H9 (cell line): ENCODE measurements at regions not wholly inside any gene's neighbourhood (a gene's known extent, or its start where the extent isn't known, plus 50 kb on each side); places are given as distances from the start of the nearest gene placed in this dataset.

Experiments
- DNase-seq: peaks from one replicate; pipeline ENCODE4 v3.0.0-alpha.2; 2017
- H2AFZ ChIP-seq: one replicate; pipeline ENCODE4 v1.6.1; 2013; ENCODE audit warnings: mild to moderate bottlenecking, low read length, control low read depth, moderate library complexity
- H2AK5ac ChIP-seq: 2 replicates; pipeline ENCODE4 v1.6.1; 2013; ENCODE audit warnings: low read length, control low read depth, mixed read lengths; ENCODE audit not compliant: insufficient read length
- H2BK120ac ChIP-seq: one replicate; pipeline ENCODE4 v1.6.1; 2013; ENCODE audit warnings: low read depth, mild to moderate bottlenecking, low read length, control low read depth, inconsistent platforms; ENCODE audit not compliant: poor library complexity, severe bottlenecking
- H2BK12ac ChIP-seq: 2 replicates; pipeline ENCODE4 v1.6.1; 2013; ENCODE audit warnings: low read length, control low read depth, mixed read lengths, low read depth; ENCODE audit not compliant: insufficient read length
- H2BK15ac ChIP-seq: 2 replicates; pipeline ENCODE4 v1.6.1; 2013; ENCODE audit warnings: low read depth, low read length, control low read depth
- H2BK20ac ChIP-seq: one replicate; pipeline ENCODE4 v1.6.1; 2013; ENCODE audit warnings: low read depth, mild to moderate bottlenecking, low read length, control low read depth, inconsistent platforms; ENCODE audit not compliant: poor library complexity, severe bottlenecking
- H2BK5ac ChIP-seq: 2 replicates; pipeline ENCODE4 v1.6.1; 2013; ENCODE audit warnings: low read length, control low read depth, mixed read lengths; ENCODE audit not compliant: insufficient read length
- H3K14ac ChIP-seq: 2 replicates; pipeline ENCODE4 v1.6.1; 2013; ENCODE audit warnings: low read length, control low read depth; ENCODE audit not compliant: insufficient read depth
- H3K18ac ChIP-seq: 2 replicates; pipeline ENCODE4 v1.6.1; 2013; ENCODE audit warnings: low read depth, mild to moderate bottlenecking, mixed read lengths, low read length, control low read depth; ENCODE audit not compliant: insufficient read length
- H3K23ac ChIP-seq: 2 replicates; pipeline ENCODE4 v1.6.1; 2013; ENCODE audit warnings: low read length, control low read depth, mixed read lengths, low read depth; ENCODE audit not compliant: insufficient read length
- H3K23me2 ChIP-seq: 2 replicates; pipeline ENCODE4 v1.6.1; 2013; ENCODE audit warnings: low read depth, mild to moderate bottlenecking, mixed read lengths, low read length, control low read depth; ENCODE audit not compliant: insufficient read length, poor library complexity, severe bottlenecking
- H3K27ac ChIP-seq: 2 replicates; pipeline ENCODE4 v1.5.1; 2013; ENCODE audit warnings: low read length, control low read depth, mixed read lengths, low read depth; ENCODE audit not compliant: insufficient read length
- H3K27me3 ChIP-seq: 2 replicates; pipeline ENCODE4 v1.6.1; 2013; ENCODE audit warnings: low read length, control low read depth, inconsistent platforms; ENCODE audit not compliant: insufficient read depth
- H3K4ac ChIP-seq: 2 replicates; pipeline ENCODE4 v1.6.1; 2013; ENCODE audit warnings: low read depth, mild to moderate bottlenecking, control low read depth, inconsistent platforms, low read length, moderate library complexity
- H3K4me1 ChIP-seq: 2 replicates; pipeline ENCODE4 v1.6.1; 2013; ENCODE audit warnings: low read length, control low read depth, inconsistent platforms; ENCODE audit not compliant: insufficient read depth
- H3K4me2 ChIP-seq: 2 replicates; pipeline ENCODE4 v1.6.1; 2013; ENCODE audit warnings: low read length, control low read depth, mixed read lengths; ENCODE audit not compliant: insufficient read length, insufficient read depth
- H3K56ac ChIP-seq: 2 replicates; pipeline ENCODE4 v1.6.1; 2013; ENCODE audit warnings: low read depth, mild to moderate bottlenecking, mixed read lengths, low read length, control low read depth; ENCODE audit not compliant: insufficient read length
- H3K79me1 ChIP-seq: 2 replicates; pipeline ENCODE4 v1.6.1; 2013; ENCODE audit warnings: low read depth, mild to moderate bottlenecking, moderate library complexity, low read length, control low read depth, inconsistent platforms; ENCODE audit not compliant: insufficient read depth, poor library complexity, severe bottlenecking
- H3K79me2 ChIP-seq: 2 replicates; pipeline ENCODE4 v1.6.1; 2013; ENCODE audit warnings: low read length, control low read depth, inconsistent platforms; ENCODE audit not compliant: insufficient read depth
- H3K9ac ChIP-seq: 2 replicates; pipeline ENCODE4 v1.6.1; 2013; ENCODE audit warnings: low read length, control low read depth, mixed read lengths; ENCODE audit not compliant: insufficient read length; ENCODE audit errors: extremely low read depth
- H3K9me3 ChIP-seq: one replicate; pipeline ENCODE4 v1.6.1; 2013; ENCODE audit warnings: low read depth, low read length, inconsistent platforms; ENCODE audit not compliant: control insufficient read depth
- H3T11ph ChIP-seq: one replicate; pipeline ENCODE4 v1.6.1; 2013; ENCODE audit warnings: mild to moderate bottlenecking, low read length, control low read depth, inconsistent platforms
- H4K20me1 ChIP-seq: one replicate; pipeline ENCODE4 v1.6.1; 2013; ENCODE audit not compliant: control insufficient read depth, insufficient read length, insufficient read depth
- H4K5ac ChIP-seq: 2 replicates; pipeline ENCODE4 v1.6.1; 2013; ENCODE audit warnings: low read depth, mild to moderate bottlenecking, mixed read lengths, low read length, control low read depth; ENCODE audit not compliant: insufficient read length
- H4K8ac ChIP-seq: replicated peaks from 2 replicates; pipeline ENCODE4 v1.6.1; 2013; ENCODE audit warnings: low read length, control low read depth, mixed read lengths, low read depth; ENCODE audit not compliant: insufficient read length
- H4K91ac ChIP-seq: 2 replicates; pipeline ENCODE4 v1.6.1; 2013; ENCODE audit warnings: low read depth, mild to moderate bottlenecking, moderate library complexity, mixed read lengths, low read length, control low read depth; ENCODE audit not compliant: insufficient read length
- H3K27ac Mint-ChIP-seq, 3 experiments: 2 replicates in 2 of 3; 3 replicates in 1 of 3; pipeline ENCODE4 v1.8.0; 2020 to 2021; ENCODE audit warnings: mixed read lengths in 3 of 3, mild to moderate bottlenecking in 1 of 3, moderate library complexity in 1 of 3
- H3K27me3 Mint-ChIP-seq: 2 replicates; pipeline ENCODE4 v1.8.0; 2021; ENCODE audit warnings: low read depth, mild to moderate bottlenecking, moderate library complexity, mixed read lengths
- H3K36me3 Mint-ChIP-seq, 3 experiments: 2 replicates in 2 of 3; 3 replicates in 1 of 3; pipeline ENCODE4 v1.8.0; 2020 to 2021; ENCODE audit warnings: low read depth in 3 of 3, mixed read lengths in 3 of 3; ENCODE audit not compliant: insufficient read depth in 1 of 3
- H3K4me1 Mint-ChIP-seq, 2 experiments: 2 replicates each; pipeline ENCODE4 v1.8.0; 2020; ENCODE audit warnings: mixed read lengths in 2 of 2
- H3K4me3 Mint-ChIP-seq, 2 experiments: 2 replicates in 1 of 2; 3 replicates in 1 of 2; pipeline ENCODE4 v1.8.0; 2020 to 2021; ENCODE audit warnings: mild to moderate bottlenecking in 2 of 2, mixed read lengths in 2 of 2, moderate library complexity in 1 of 2
- H3K9me3 Mint-ChIP-seq, 2 experiments: 2 replicates in 1 of 2; 3 replicates in 1 of 2; pipeline ENCODE4 v1.8.0; 2020; ENCODE audit warnings: mild to moderate bottlenecking in 2 of 2, mixed read lengths in 2 of 2, moderate library complexity in 1 of 2
- CTCF ChIP-seq: fragments of 200-600 bp; sonication (generic); conservative IDR thresholded peaks from 3 replicates; pipeline ENCODE4 v1.8.0; 2021; ENCODE audit warnings: antibody characterized with exemption, mild to moderate bottlenecking
- WGBS: extraction: QIAGEN DNeasy Blood & Tissue Kit; methylation state at CpG from one replicate; pipeline ENCODE4 v1.1.7; 2013; ENCODE audit warnings: missing lambda C conversion rate, low lambda C conversion rate, mixed read lengths; ENCODE audit not compliant: insufficient read length; ENCODE audit errors: extremely low coverage; 5-methylcytosine and 5-hydroxymethylcytosine counted together

GRCh38 chr14:106286697-106287290 is 760.4 kb downstream of the TMEM121 start:
- H3K27me3 Mint-ChIP-seq, result peaks cover 1% of the 10 kb centered on the region; the same call in 1 of the 2 replicates
- H3K9me3 Mint-ChIP-seq, result peaks cover 82 to 92% of the 10 kb centered on the region in 2 experiments
- DNase-seq, result no peak

More at GRCh38 chr14:106286697-106287290, 760.4 kb downstream of the TMEM121 start:
- H3K9ac ChIP-seq, result no peak overlapping the region
- H3K4ac ChIP-seq, result no peak overlapping the region
- Mint-ChIP-seq H3K4me1 (no peaks in the 10 kb centered on the region), H3K4me3 (no peak overlapping the region), H3K27ac (no peak overlapping the region), H3K36me3 (peaks cover 13 to 25% (median 17%) of the 10 kb centered on the region in 3 experiments)
- no peak overlapping the region for H4K5ac ChIP-seq
- no peak overlapping the region for H2BK5ac ChIP-seq
- no peak overlapping the region for H3K27ac ChIP-seq
- 0 out of 3 replicates have a peak, but pooled peaks have one; percentile 15 for TF ChIP-seq CTCF
- H4K91ac ChIP-seq, result no peak overlapping the region
- no peaks in the 10 kb centered on the region for H3K4me1 ChIP-seq
- no peaks in the 10 kb centered on the region for H3K79me2 ChIP-seq
- H3K23me2 ChIP-seq, result no peaks in the 10 kb centered on the region
- H3K27me3 ChIP-seq, result no peaks in the 10 kb centered on the region
- no peak overlapping the region for H4K8ac ChIP-seq
- no peak overlapping the region for H2AFZ ChIP-seq
- H3K56ac ChIP-seq, result no peak overlapping the region
- H2BK15ac ChIP-seq, result no peak overlapping the region
- H3K9me3 ChIP-seq, result peaks cover 83% of the 10 kb centered on the region
- H2AK5ac ChIP-seq, result no peak overlapping the region
- no peaks in the 10 kb centered on the region for H4K20me1 ChIP-seq
- no peak overlapping the region for H3K14ac ChIP-seq
- no peak overlapping the region for H2BK12ac ChIP-seq
- H2BK120ac ChIP-seq, result no peak overlapping the region
- no CpG with 5 or more reads among the region's 41 CpGs for WGBS
- H3K4me2 ChIP-seq, result no peak overlapping the region
- H3K79me1 ChIP-seq, result no peaks in the 10 kb centered on the region
- H2BK20ac ChIP-seq, result no peak overlapping the region
- H3K23ac ChIP-seq, result no peak overlapping the region
- no peak overlapping the region for H3T11ph ChIP-seq
- H3K18ac ChIP-seq, result no peak overlapping the region
